Globus pallidus (tissue), 1 donor: ENCODE measurements at regions not wholly inside any gene's neighbourhood (a gene's known extent, or its start where the extent isn't known, plus 50 kb on each side); places are given as distances from the start of the nearest gene placed in this dataset.
"Not testable (repeated sequence)": the region's sequence is repeated elsewhere in the genome, so short reads cannot be mapped to it uniquely, and the experiment has no call there.

ENCODE experiments used
- DNase-seq: peaks from one replicate; pipeline ENCODE4 v3.0.0-alpha.2; 2015; ENCODE audit warnings: low spot score

GRCh38 chr12:23361971-23362370, 587.5 kb downstream of the SOX5 start:
- no peak for DNase-seq

- DNase-seq: no peak
Measured at GRCh38 chr12:23368590-23368989, 580.9 kb downstream of the SOX5 start.

GRCh38 chr12:23375621-23376020, 573.8 kb downstream of the SOX5 start:
- DNase-seq: no peak

GRCh38 chr12:23376238-23376637, 573.2 kb downstream of the SOX5 start:
- DNase-seq: no peak

GRCh38 chr12:23380419-23381100, 568.9 kb downstream of the SOX5 start:
- no peak for DNase-seq

- DNase-seq: not testable (repeated sequence)
Measured at GRCh38 chr12:23388898-23389297, 560.6 kb downstream of the SOX5 start.

GRCh38 chr12:23389315-23389714, 560.2 kb downstream of the SOX5 start:
- not testable (repeated sequence) for DNase-seq

GRCh38 chr12:23399402-23399933, 550.0 kb downstream of the SOX5 start:
- no peak for DNase-seq

GRCh38 chr12:23415180-23415579, 534.3 kb downstream of the SOX5 start:
- DNase-seq: no peak

GRCh38 chr12:23421556-23421955, 527.9 kb downstream of the SOX5 start:
- DNase-seq: no peak

GRCh38 chr12:23423097-23423687, 526.3 kb downstream of the SOX5 start:
- no peak for DNase-seq

GRCh38 chr12:23423796-23424195, 525.7 kb downstream of the SOX5 start:
- no peak for DNase-seq

GRCh38 chr12:23424685-23425084, 524.8 kb downstream of the SOX5 start:
- DNase-seq: no peak

- no peak for DNase-seq
Measured at GRCh38 chr12:23426328-23426727, 523.1 kb downstream of the SOX5 start.

- DNase-seq: no peak
Measured at GRCh38 chr12:23428758-23429157, 520.7 kb downstream of the SOX5 start.

GRCh38 chr12:23431006-23431405, 518.5 kb downstream of the SOX5 start:
- DNase-seq: no peak

- no peak for DNase-seq
Measured at GRCh38 chr12:23433121-23433520, 516.3 kb downstream of the SOX5 start.

- DNase-seq: no peak
Measured at GRCh38 chr12:23434154-23434553, 515.3 kb downstream of the SOX5 start.

GRCh38 chr12:23446746-23447145, 502.7 kb downstream of the SOX5 start:
- no peak for DNase-seq

- no peak for DNase-seq
Measured at GRCh38 chr12:23450810-23451209, 498.7 kb downstream of the SOX5 start.

- no peak for DNase-seq
Measured at GRCh38 chr12:23455283-23455682, 494.2 kb downstream of the SOX5 start.

GRCh38 chr12:23458640-23459039, 490.8 kb downstream of the SOX5 start:
- no peak for DNase-seq

GRCh38 chr12:23462546-23462945, 486.9 kb downstream of the SOX5 start:
- no peak for DNase-seq

GRCh38 chr12:23463172-23463571, 486.3 kb downstream of the SOX5 start:
- DNase-seq: no peak
